ELR (cell line): ENCODE measurements at regions not wholly inside any gene's neighbourhood (a gene's known extent, or its start where the extent isn't known, plus 50 kb on each side); places are given as distances from the start of the nearest gene placed in this dataset.

Experiments
- DNase-seq: peaks from one replicate; pipeline ENCODE4 v3.0.0-alpha.2; 2015; ENCODE audit warnings: low read depth

DNA sequence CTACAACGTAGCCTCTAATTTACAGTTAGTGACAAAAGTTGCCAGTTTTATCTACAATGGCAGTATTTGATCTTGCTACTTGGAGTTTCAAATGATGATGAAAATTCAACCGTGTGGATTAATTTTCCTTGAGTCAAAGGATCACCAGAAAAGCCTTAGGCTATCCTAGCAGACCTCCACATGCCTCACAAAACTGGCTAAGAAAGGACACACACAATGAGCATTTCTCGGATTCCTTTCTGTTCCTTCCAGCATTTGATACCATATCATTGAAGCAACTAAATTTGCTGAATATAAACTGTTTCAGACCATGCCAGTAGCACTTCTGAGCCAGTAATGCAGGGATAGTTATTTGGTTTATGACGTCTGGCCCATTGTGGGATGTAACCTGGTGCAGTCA is 587.4 kb upstream of the MDFIC2 start:
- DNase-seq = no peak

DNA sequence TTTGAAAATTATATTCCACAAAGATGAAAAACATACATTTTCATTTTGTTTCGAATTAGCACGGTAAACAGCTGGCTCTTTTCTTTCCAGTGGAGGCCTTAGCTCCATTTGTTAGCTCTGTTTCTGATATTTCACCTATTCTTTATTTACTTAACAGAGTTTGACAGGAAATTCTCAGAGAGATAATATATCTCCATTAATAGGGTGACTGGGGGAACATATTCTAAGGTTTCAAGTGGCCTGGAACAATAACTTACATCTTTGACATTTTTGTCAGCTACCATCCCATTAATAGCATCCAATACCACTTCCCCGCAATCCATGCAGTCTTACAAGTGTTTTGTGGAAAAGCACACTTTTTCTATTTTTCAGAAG is 577.6 kb upstream of the MDFIC2 start:
- DNase-seq = no peak

- no peak for DNase-seq
These were observed 577.0 kb upstream of the MDFIC2 start for GRCh38 chr3:70889162-70890019.

DNA sequence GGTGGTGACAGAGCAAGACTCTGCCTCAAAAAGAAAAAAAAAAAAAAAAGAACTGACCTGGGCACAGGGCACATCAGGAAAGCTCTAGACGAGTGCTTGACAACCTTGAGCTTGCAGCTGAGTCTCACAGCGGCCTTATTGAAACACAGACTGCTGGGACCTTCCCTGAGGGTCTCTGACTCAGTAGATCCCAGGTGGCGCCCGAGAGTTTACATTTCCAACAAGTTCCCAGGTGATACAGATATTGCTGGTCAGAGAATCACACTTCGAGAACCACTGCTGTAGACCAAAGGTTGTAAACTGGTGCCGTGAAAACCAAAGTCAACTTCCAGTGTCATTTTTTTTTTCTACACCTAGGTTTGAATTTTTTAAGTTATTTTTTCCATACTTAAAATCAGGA is 573.2 kb upstream of the MDFIC2 start:
- DNase-seq = no peak

- no peak for DNase-seq
These were observed 569.7 kb upstream of the MDFIC2 start for GRCh38 chr3:70882104-70882503.

DNA sequence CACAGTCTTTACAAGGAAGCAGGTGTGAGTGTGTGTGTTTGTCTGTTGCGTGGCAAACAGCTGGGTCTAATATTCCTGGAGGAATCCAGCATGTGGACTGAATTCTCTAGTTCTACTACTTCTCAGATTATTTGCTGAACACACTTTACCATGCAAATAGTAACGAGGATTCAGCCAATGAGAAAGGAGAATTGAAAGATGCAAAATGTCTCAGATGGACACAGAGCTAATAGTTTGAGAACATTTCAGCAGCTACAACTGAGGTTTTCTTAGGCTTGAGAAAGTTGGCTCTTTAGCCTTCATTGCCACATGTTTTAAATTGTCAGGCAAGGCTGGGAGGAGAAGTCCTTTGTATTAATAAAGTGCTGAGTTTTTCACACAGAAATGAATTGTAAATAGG is 568.0 kb upstream of the MDFIC2 start:
- no peak for DNase-seq

DNA sequence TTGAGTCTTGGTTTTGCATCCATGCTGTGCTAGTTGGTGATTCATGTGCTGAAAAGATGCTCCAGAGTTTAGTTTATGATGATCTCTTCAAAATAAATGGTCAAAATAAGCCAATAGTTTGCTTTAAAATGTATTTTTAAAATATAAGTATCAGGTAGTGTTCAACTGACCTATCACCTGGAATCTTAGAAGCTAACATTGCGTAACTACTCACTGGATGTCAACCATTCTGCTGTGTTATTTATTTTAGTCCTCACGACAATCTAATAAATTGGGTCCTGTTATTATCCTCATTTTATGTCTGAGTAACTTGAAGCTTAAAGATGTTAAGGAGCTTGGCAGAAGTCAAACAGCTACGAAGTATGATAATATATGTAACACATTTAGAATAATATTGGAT is 563.7 kb upstream of the MDFIC2 start:
- DNase-seq = no peak

DNA sequence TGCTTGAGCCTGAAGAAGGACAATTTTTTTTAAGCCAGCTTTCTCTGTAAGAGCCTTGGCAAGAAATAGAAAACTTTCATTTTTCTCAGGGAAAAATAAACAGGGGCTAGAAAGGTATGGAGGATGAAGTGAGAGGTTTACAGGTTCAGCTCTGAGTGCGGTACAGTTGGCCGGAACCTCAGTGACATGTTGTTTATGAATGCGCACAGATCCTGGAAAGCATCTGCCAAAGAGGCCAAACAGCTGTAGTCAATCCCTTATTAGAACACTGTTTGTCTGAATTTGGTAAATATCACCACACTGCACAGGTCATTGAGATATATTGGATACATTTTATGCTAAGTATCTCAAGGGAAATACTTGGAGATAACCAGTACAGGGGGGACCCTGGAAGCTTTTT is 561.8 kb upstream of the MDFIC2 start:
- no peak for DNase-seq

- no peak for DNase-seq
These were observed 561.2 kb upstream of the MDFIC2 start for GRCh38 chr3:70873686-70874085.

DNA sequence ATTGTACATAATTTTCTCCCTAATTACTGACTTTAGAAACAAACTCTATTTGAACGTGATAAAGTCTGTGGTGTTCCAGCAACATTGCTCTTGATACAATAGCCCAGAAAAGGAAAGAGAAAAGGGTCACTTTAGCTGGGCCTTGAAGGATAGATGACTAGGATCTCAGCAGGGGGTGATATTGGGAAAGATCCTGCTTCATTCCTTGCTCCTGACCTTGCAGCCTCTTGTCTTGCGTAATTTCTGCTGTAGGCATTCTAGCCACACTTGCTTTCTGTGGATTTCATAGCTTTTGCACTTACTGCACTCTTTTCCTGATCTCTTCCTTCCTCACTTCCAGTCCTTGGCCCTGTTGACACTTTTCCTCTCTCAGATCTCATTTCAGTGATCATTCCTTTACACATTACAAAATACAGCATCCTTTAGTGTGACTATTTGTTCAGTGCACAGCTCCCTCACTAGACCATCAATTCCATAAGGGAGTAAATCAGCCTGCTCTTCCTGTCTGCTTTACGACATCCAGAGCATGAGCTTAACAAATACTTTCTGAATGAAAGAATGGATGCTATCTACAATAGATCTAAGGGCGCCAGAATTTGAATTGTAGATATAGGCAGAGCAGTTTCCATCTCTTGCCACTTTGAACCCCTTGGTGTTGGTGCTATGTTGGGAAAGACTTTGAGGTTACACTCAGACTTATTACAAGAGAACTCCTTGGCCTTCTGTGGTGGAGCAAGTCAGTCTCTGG is 559.6 kb upstream of the MDFIC2 start:
- DNase-seq = peak; percentile 82

GRCh38 chr3:70870576-70870975 is 558.1 kb upstream of the MDFIC2 start:
- no peak for DNase-seq

DNA sequence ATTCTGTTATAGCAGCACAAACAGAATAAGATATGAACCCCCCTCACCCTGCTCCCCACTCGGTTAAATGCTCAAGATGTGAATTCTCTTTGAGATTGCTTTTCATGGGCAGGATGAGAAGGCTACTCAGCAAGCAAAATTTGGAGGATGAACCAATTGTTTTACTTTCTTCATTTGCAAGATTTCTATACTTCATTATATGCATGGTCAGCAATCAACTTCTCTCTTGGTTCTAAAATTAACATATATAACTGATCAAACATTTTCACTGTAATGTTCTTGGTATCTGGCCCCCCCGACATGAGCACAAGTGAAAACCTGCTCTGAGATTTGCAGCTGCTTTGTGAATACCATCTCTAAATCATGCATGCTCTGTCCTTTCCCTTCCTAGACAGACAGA is 556.1 kb upstream of the MDFIC2 start:
- no peak for DNase-seq

GRCh38 chr3:70863049-70863448 is 550.6 kb upstream of the MDFIC2 start:
- DNase-seq = no peak

DNA sequence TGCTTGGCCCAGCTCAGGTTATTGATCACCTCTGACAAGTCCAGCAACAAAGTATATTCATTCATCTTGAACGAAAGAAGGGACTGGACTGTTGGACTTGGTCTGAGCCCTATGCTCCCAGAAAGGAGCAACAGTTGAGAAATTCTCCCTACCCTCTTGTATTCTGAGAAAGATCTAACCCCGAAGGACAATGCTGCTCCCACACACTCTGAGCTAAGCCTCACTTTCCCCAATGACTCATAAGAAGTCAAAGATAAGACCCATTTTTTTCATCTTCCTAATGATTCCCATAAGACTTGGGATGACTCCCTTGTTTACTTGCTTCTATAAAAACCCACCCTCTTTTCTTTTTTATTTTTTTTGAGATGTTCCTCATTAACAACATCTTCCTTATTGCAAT is 549.4 kb upstream of the MDFIC2 start:
- DNase-seq = peak; percentile 44

DNA sequence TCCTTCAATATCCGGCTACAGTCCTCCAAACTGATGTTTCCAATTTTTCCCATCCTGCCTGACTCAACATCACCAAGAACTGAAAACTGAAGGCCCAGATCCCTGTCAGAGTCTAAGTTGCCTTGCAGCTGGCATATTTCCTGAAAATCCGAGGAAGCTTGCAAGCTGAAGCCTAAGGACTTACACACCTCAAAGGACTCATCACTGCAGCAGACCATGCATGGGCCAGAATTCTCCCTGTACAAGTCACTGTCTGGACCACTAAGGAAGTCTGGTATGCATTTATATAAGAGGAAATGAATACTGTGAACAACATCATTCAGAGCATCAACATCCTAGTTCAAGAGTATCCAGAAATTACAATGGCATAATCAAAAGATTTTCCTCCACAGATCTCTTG is 548.8 kb upstream of the MDFIC2 start:
- peak; percentile 70 for DNase-seq

DNA sequence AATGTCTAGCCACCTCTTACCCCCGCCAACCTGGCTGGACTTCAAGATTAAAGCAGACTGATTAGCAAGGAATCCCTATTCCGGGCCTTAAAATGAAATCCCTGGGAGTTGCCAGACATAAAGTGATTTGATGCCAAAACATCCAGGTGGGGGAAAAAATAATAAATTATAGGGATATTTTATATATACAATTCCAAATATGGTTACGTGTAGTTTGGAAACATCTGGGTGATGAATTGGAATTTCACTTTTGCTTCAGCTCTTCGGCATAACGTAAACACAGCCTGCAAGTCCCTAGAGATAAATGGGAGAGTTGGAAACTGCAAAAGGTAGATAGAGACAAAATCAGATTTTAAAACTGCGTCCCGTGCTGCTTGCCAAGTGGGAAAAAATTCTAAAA is 545.5 kb upstream of the MDFIC2 start:
- no peak for DNase-seq

GRCh38 chr3:70856414-70857162 is 544.1 kb upstream of the MDFIC2 start:
- peak; percentile 95 for DNase-seq

- no peak for DNase-seq
These were observed 542.7 kb upstream of the MDFIC2 start for GRCh38 chr3:70855149-70855548.

GRCh38 chr3:70854108-70854507 is 541.7 kb upstream of the MDFIC2 start:
- DNase-seq = no peak

GRCh38 chr3:70853161-70853944 is 540.9 kb upstream of the MDFIC2 start:
- DNase-seq = no peak

DNA sequence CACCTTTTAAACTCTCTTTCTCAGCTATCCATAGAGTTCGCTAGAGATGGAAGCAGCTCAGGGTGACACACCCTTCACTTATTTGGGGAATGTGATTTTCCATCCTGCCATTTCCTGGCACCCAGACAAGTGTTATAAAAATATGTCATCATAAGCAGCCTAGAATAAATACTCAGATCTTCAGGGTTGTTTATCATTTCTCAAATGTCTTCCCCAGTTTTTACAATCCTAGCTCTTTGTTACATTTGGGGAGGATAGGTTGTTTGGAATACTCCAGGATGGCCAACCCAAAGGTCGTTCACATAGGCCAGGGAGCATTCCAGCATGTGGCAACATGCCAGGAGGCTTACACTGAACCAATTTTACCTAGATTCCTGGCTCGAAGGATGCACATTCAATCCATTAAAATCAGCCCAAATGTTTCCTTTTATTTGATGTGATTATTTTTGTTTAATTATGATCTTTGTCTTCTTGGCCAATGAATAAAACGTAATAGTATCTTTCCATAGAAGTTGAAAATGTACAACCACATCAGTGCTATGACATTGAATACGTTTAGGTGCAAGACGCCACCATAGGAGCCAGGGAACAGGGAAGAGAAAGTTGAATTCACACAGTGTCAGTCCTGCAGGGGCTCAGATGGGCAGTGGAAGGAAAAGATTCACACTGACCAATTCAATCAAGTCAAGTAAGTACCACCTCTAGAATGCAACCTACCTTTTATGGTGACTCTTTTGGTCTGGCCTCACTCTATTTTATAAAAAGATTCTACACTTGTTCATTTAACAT is 537.7 kb upstream of the MDFIC2 start:
- peak; percentile 94 for DNase-seq
